ENCODE measurements at regions not wholly inside any gene's neighbourhood (a gene's known extent, or its start where the extent isn't known, plus 50 kb on each side); places are given as distances from the start of the nearest gene placed in this dataset.

GRCh38 chr9:89780959-89781358, 176.1 kb downstream of the GADD45G start:
- TF ChIP-seq GATA2 (IDR thresholded peaks at IDR 0.05; ENCODE audit: low read depth, low read length) (no peak), GATA3 (IDR thresholded peaks at IDR 0.05; ENCODE audit: low read depth, low read length) (no peak)

Data from SH-SY5Y (cell line).